NCI-H82 treated with DMSO at 0.1 percent for 48 hours (cell line): ENCODE measurements at regions not wholly inside any gene's neighbourhood (a gene's known extent, or its start where the extent isn't known, plus 50 kb on each side); places are given as distances from the start of the nearest gene placed in this dataset.

Experiments used
- DNase-seq: peaks from one replicate; lab custom pipeline; 2025; ENCODE audit not compliant: unreplicated experiment; lab: John Stamatoyannopoulos, UW

- DNase-seq: no peak
These were observed 423.2 kb upstream of the SGCD start for GRCh38 chr5:155903791-155904190.

DNA sequence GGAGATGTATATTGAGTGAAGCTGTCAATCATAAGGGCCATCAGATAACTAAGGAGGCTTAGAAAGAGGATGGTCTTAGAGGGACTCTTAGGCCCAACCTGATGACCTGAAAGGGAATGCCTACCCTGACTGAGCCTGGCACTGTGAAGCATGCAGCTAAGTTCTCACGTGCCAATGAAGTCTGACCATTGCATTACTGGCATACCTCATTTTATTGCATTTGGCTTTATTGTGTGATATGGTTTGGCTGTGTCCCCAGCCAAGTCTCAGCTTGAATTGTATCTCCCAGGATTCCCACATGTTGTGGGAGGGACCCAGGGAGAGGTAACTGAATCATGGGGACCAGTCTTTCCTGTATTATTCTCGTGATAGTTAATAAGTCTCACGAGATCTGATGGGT, 421.6 kb upstream of the SGCD start:
- no peak for DNase-seq

GRCh38 chr5:155906046-155906445, 420.9 kb upstream of the SGCD start:
- peak; percentile 15 for DNase-seq

DNA sequence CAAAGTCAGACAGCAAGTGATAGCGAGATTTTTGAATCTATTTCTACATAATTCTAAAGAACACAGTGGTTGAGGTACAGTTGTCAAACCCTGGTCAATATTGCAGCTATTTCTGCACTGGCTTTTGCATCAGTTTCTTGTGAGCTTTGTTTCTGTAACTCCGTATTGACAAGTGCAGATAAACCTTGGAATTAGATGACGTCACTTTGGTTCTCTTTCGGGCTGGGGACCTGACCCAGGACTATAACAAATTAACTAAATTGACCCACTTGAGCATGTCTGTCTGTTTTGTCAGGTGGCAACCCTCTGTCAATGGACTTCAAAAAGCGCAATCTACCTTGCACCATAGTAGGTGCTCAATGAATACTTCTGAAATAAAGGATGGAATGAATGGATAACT, 418.4 kb upstream of the SGCD start:
- DNase-seq: no peak

- no peak for DNase-seq
These were observed 414.7 kb upstream of the SGCD start for GRCh38 chr5:155912291-155912690.

DNA sequence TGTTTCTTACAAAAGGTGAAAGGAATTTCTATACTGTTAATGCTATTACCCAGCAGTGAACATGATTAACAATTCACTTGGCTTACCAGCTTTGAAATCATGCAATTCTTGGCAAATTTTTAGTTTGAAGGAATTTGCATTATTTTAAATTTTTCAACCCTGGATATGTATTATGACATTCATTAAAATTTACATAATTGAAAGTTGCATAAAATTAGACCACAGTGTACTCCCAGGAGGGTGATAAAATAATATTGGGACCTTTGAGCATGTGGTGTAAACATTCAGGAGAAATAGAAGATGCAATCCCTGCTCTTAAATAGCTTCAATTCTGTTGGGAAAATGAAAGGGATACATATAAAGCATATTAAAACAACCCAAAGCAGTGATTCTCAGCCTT, 412.2 kb upstream of the SGCD start:
- no peak for DNase-seq

GRCh38 chr5:155915601-155916000, 411.4 kb upstream of the SGCD start:
- no peak for DNase-seq

- DNase-seq: no peak
These were observed 407.8 kb upstream of the SGCD start for GRCh38 chr5:155919126-155919525.

DNA sequence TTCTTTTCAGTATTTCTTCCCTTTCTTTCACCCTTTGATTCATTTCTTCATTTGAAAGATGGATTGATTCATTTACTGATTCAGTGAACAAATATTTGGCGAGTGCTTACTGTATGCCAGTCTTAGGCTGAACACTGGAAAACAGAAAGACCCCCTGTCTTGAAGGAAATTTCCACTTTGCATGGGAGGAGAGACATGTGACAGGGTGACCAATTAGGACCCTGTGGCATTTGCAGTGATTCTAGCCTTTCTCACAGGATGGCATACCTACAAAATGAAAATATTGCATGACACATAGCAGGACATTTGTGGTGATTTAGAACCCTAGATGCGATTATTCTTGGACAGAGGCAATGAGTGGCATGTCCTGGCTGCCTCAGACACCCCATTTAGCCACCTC, 407.2 kb upstream of the SGCD start:
- no peak for DNase-seq

GRCh38 chr5:155921621-155922020, 405.3 kb upstream of the SGCD start:
- DNase-seq: no peak

- no peak for DNase-seq
These were observed 403.2 kb upstream of the SGCD start for GRCh38 chr5:155923784-155924183.

GRCh38 chr5:155926031-155926430, 400.9 kb upstream of the SGCD start:
- DNase-seq: no peak

GRCh38 chr5:155926766-155927165, 400.2 kb upstream of the SGCD start:
- DNase-seq: no peak

GRCh38 chr5:155929112-155929511, 397.9 kb upstream of the SGCD start:
- DNase-seq: no peak

DNA sequence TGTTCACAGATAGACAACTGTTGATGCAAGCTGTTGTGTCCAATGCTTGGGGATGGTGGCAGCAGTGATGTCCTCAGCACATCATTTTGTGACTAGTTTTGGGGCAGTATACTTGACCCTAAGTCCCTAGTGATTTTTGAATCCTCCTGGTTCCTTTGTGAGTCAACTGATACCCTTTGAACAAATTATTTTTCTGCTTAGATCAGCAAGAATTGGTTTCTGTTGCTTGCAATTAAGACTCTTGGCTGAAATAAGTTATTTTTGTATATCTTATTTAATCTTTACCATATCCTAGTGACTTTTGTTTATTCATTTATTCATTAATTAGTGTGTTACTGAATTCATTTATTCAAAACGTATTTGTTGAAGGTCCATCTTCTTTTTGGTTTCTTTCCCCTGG, 392.0 kb upstream of the SGCD start:
- DNase-seq: no peak

DNA sequence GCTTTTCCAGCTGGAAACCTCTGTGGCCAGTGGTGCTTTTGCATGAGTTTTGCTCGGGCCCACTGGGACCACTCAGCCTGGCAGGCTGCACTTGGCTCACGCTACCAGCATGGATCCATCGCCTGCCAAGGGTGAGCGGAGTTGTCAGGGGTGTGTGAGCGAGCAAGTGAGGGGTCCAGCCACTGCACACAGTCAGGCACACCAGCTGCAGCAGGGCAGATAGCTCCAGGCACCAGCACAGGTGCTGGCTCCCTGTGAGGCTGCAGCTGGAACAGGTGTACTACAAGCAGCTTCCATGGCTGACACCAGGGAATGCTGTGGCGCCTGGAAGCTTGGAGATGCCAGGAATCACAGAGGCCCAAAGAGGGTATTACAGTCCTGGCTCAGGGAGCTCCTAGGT, 391.2 kb upstream of the SGCD start:
- DNase-seq: no peak

- no peak for DNase-seq
These were observed 390.2 kb upstream of the SGCD start for GRCh38 chr5:155936520-155937406.

DNA sequence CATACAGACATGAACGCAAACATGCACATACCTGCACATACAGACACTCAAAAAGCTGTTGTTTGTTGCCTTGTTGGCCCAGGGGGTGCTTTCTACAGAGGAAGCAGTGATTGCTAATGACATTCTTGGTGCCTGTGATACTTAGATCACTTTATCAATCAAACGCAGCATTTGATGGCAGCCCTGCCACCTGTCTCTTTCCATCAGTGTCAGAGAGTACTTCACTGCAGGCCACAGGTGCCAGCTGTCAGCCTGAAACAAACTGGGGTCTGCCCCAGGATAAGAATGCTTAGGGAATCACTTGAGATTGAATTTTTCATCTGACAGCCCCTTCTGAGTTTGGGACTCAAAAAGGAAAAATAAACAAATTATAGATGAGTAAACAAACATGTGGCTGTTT, 388.9 kb upstream of the SGCD start:
- no peak for DNase-seq

- no peak for DNase-seq
These were observed 385.6 kb upstream of the SGCD start for GRCh38 chr5:155941340-155941739.

DNA sequence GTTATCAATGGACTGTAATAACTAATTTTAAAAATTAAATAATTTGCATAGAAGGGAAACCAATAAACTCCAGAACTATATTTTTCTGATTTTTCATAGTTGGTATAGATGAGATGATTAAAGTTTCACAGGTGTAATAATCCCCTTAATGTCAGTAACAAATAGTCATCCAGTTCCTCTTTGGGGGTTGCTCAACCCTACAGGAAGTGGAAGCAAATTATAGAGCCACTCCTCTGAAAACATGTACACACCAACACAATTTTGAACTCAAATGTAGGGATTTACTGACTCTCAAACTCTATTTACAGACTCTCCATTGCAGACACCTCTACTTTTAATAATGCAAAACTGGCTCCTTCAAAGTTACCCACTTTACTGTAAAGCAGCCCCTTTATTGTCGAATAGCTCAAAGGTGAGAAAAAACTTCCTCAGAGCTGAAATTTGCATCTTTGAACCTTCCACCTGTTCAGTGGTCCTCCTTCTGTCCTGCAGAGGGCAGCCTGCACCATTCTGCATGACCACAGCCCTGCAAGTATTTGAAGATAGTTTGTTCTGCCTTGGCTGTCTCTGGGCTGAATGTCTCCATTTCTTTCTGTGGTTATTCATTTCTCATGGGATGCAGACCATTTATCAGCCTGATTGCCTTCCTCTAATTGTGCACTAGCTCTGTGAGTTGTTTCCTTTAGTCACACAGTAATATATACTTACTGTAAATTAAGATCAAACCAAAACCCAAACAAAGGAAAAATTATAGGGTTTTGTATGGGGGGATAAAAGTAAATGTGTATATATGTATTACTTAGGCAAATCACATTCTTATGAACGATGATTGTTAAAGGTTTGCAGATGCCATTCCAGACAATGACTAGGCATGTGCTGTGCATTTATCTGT, 383.2 kb upstream of the SGCD start:
- DNase-seq: peak; percentile 15

DNA sequence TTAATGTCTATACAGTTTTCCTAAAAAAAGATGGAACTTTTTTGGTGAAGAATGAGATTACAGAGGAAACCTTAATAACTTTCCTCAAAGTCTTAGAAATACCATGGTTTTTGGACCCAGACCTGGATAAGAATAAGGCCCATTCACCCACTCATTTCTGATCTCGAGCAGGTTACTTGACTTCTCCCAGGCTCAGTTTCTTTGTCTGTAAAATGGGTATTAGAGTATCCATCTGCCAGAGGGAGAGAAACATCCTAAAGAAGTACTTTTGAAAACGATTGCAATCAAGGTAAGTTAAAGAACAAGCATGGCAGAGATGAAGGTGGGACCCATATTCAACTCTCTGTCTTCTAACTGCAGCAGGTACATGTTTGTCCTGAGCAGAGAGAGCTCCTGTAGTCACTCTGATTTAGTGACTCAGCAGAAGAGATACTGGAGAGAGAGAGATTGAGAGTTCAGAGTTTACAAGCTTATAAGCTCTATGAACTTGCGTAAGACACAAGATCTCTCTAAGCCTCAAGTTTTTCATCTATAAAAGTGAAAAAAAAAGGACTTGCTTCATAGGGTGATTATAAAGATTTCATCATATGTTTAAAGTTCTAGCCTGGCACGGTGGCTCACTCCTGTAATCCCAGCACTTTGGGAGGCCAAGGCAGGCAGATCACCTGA, 379.4 kb upstream of the SGCD start:
- no peak for DNase-seq

- peak; percentile 69 for DNase-seq
These were observed 378.4 kb upstream of the SGCD start for GRCh38 chr5:155948576-155948975.
